COLO668 (cell line): ENCODE measurements at regions not wholly inside any gene's neighbourhood (a gene's known extent, or its start where the extent isn't known, plus 50 kb on each side); places are given as distances from the start of the nearest gene placed in this dataset.
A peak's percentile ranks its signal among the peaks of the same experiment; 100 is the strongest.
"Not testable (repeated sequence)": the region's sequence is repeated elsewhere in the genome, so short reads cannot be mapped to it uniquely, and the experiment has no call there.

Experiments
- DNase-seq: peaks from one replicate; lab custom pipeline; 2025; ENCODE audit not compliant: unreplicated experiment; lab: John Stamatoyannopoulos, UW

DNA sequence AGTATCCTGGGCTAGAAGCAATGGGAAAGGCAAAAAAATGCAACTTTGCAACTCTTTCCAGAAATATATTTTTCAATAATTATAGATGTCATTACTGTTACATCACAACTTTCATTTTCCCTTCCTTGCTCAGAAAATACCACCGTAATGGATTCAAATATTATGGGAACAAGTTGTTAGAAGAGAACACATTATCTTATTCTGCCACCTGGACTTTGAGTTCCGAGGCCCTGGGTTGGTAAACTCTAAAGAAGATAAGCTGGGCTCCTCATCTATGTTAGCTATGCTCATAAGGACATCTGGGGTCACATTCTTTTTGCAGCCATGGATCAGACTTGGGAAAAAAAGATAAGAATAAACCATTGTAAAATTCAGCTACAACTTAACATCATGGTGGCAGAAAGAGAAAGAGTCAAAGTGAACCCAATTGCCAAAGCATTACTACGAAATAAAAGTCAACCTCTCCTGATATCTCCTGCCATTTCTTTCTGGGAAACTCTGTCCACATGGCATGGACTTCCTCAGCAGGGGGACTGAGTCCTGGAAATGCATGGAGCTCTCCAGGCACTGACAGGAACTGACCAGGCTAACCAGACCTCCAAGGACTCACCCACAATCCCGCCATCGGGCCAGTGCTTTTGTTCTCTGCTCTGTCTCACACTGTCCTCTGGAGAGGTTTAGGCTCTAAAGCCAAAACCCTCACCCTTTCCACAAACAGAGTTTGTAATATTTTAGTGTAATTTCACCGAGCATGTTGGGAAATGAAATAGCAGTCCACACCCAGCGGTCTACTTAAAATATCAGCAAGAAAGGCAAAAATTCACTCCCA is 499.1 kb upstream of the RUNX1 start:
- DNase-seq = no peak

DNA sequence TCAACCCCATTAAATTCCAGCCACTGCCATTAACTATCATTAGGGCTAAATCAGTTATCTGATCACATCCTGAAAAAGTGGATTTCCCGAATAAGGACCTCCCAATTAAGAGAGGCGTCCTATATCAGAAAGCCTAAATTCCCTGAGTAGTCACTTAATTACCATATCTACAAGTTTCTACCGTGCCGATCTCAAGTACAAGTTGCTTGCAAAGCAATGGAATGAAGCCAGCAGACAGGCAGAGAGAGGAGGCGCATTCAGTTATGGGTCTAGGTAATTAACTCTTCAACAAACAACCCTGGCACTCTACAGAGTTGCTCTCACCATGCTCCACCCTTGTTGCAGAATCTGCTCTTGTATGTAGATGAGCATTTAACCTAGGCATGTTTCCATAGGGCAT is 494.6 kb upstream of the RUNX1 start:
- no peak for DNase-seq

GRCh38 chr21:35540950-35541638 is 492.0 kb upstream of the RUNX1 start:
- DNase-seq = peak; percentile 54

- DNase-seq = no peak
Measured at GRCh38 chr21:35538386-35538785, 489.3 kb upstream of the RUNX1 start.

DNA sequence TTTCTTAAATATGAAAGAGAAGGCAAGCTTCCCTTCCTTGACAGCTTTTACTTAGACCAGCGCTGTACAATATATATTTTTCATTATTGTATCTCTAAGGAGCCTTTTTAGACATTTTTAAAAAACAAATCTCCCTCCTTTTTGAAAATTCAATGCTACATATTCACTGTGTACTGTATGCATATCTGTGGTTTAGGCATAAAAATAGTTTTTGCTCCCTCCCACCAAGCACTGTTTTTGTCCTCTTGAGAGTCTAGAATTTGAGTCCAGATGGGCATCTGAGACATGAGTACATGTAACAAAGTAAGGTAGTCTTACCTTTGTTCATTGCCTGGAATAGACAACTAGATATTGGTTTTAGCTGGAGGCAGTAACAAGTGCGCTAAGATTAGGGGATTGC is 488.5 kb upstream of the RUNX1 start:
- no peak for DNase-seq

- DNase-seq = no peak
Measured at GRCh38 chr21:35533893-35534292, 484.8 kb upstream of the RUNX1 start.

DNA sequence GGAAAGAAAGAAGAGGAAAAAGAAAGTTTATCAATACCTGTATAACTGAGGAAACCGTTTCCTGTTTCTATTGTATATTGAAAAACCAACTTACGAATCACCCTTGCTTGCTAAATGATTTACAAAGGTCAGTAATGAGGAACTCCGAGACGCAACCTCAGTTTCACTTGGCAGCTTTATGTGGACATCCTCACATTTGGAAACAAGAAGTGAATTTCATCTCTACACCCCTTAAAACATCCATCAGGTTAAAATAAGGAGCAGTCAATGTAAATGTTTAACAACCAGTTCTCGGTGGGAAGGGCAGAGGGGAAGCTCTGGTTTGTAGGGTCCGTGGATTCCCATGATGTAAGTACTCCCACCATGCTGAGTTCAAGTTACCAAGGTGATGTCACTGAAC is 481.7 kb upstream of the RUNX1 start:
- DNase-seq = no peak

- no peak for DNase-seq
Measured at GRCh38 chr21:35529171-35529863, 480.2 kb upstream of the RUNX1 start.

GRCh38 chr21:35528116-35529042 is 479.3 kb upstream of the RUNX1 start:
- DNase-seq = no peak

GRCh38 chr21:35527358-35527757 is 478.3 kb upstream of the RUNX1 start:
- no peak for DNase-seq

DNA sequence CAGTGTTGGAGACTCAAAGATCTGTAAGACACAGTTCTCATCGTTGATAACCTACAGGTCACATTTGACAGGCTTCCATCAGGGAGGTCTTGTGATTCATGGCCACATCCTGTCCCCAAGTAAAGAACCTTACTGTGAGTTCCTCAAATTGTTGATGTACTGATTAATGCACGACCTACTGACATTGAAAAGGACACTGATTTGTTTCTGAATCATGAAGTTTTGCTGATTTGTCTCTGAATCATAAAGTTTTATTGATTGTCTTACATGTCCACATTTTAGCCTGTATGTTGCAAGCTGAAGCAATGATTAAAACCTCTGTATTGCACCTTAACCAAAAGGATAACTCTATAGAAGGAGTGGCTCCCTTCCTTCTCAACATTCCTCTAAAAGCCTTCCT is 476.3 kb upstream of the RUNX1 start:
- DNase-seq = no peak

- DNase-seq = no peak
Measured at GRCh38 chr21:35521852-35522505, 472.9 kb upstream of the RUNX1 start.

- DNase-seq = no peak
Measured at GRCh38 chr21:35521293-35521692, 472.2 kb upstream of the RUNX1 start.

DNA sequence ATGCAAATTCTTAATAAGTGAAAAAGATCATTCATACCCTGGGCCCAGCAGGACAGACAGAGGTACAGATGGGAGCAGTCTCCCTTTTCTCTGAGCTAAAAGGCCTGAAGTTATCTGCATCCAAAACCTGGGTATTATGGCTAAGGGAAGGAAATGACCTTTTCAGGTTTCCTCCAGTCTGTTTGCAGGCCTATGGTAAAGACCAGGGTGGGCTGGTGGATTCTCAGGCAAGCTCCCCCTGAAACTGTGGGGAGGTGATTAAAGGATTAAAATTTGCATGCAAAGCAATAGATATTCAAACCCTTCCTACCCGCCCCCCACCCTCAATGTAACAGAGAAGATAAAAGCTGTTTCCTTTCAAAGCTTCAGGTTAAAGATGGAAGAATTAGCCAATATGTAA is 471.8 kb upstream of the RUNX1 start:
- DNase-seq = no peak

- DNase-seq = no peak
Measured at GRCh38 chr21:35520302-35520701, 471.2 kb upstream of the RUNX1 start.

GRCh38 chr21:35517865-35518264 is 468.8 kb upstream of the RUNX1 start:
- no peak for DNase-seq

DNA sequence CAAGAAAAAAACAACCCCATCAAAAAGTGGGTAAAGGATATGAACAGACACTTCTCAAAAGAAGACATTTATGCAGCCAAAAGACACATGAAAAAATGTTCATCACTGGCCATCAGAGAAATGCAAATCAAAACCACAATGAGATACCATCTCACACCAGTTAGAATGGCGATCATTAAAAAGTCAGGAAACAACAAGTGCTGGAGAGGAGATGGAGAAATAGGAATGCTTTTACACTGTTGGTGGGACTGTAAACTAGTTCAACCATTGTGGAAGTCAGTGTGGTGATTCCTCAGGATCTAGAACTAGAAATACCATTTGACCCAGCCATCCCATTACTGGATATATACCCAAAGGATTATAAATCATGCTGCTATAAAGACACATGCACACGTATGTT is 467.2 kb upstream of the RUNX1 start:
- not testable (repeated sequence) for DNase-seq

DNA sequence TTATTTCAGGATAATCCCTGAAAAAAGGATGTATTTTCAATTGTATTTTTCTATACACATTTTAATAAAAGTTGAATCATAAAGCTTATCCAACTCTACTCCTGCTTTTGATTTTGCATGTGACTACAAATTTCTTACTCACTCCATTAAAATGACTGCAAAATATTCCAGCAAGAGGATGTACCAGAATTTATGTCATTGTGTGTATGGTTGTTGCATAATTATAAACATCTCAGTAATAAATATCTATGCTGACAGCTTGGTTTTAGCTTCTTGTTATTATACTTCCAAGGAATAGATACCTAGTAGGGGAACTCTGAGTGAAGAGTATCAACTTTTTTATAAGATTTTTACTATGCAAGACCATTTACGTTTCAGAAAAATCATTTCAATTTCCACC is 463.2 kb upstream of the RUNX1 start:
- DNase-seq = no peak

DNA sequence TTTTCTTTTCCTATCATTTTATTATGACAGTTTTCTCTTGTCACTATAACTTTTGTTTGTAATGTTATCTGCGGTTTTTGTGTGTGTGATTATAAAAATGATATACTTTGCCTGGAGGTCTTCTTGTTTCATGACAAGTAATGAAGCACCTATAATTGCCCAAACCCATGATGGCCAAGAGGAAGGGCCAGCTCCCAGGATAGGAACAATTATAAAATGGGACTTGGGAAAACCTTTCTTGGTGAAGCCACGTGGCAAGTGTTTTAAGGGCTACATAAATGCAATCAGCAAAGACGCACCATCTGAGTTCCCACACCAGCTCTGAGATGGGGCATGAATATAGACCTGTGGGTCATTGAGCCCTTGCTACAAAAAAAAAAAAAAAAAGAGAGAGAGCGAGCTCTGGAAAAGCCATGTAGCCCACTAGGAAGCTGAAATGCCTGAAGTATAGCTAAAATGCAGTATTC is 462.6 kb upstream of the RUNX1 start:
- DNase-seq = no peak

- no peak for DNase-seq
Measured at GRCh38 chr21:35510957-35511695, 462.0 kb upstream of the RUNX1 start.
